PC-3 (cell line): ENCODE measurements at regions not wholly inside any gene's neighbourhood (a gene's known extent, or its start where the extent isn't known, plus 50 kb on each side); places are given as distances from the start of the nearest gene placed in this dataset.

ENCODE experiments used
- ATAC-seq: fragments of 200-7000 bp; cut with Tn5 transposase; 2 replicates; pipeline ENCODE4 v1.9.1; 2020; ENCODE audit warnings: mild to moderate bottlenecking, moderate library complexity
- BruUV-seq: library from RNA; stranded (reverse); fragments of 400-500 nt; replicated peaks from 2 replicates; lab custom pipeline; 2021; lab: Mats Ljungman, UMichigan
- CTCF ChIA-PET: fragments of 300-600 bp; sonication (Branson Sonifier 250); formaldehyde crosslinking; loops from one replicate; lab custom pipeline; 2022; ENCODE audit warnings: antibody characterized with exemption; lab: Charles Lee
- POLR2A ChIA-PET: fragments of 300-600 bp; sonication (Branson Sonifier 250); formaldehyde crosslinking; loops from one replicate; lab custom pipeline; 2022; ENCODE audit warnings: antibody characterized with exemption; ENCODE audit not compliant: unreplicated experiment; lab: Charles Lee
- DNase-seq: peaks from one replicate; pipeline ENCODE4 v3.0.0-alpha.2; 2015
- H2AFZ ChIP-seq: fragments of 300-600 bp; sonication (generic); 2 replicates; pipeline ENCODE4 v1.6.0; 2016; ENCODE audit warnings: antibody characterized with exemption, low read length
- H3F3A ChIP-seq: fragments of 300-600 bp; sonication (generic); one replicate; pipeline ENCODE4 v1.6.0; 2017; ENCODE audit warnings: antibody characterized with exemption, low read length, control low read depth, mild to moderate bottlenecking; ENCODE audit not compliant: unreplicated experiment
- H3K27ac ChIP-seq: fragments of 300-600 bp; sonication (generic); 2 replicates; pipeline ENCODE4 v1.5.1; 2016; ENCODE audit warnings: mild to moderate bottlenecking, low read length
- H3K27me3 ChIP-seq: fragments of 300-600 bp; sonication (generic); 2 replicates; pipeline ENCODE4 v1.6.1; 2016; ENCODE audit warnings: low read length, mixed read lengths
- H3K36me3 ChIP-seq: fragments of 300-600 bp; sonication (generic); 2 replicates; pipeline ENCODE4 v1.6.1; 2016; ENCODE audit warnings: low read depth, mixed run types, low read length, mixed read lengths
- H3K4me1 ChIP-seq: fragments of 300-600 bp; sonication (generic); 2 replicates; pipeline ENCODE4 v1.5.1; 2016; ENCODE audit warnings: low read length; ENCODE audit not compliant: insufficient read depth
- H3K4me2 ChIP-seq: fragments of 300-600 bp; sonication (generic); 2 replicates; pipeline ENCODE4 v1.6.0; 2016; ENCODE audit warnings: low read length
- H3K4me3 ChIP-seq: fragments of 300-600 bp; sonication (generic); 2 replicates; pipeline ENCODE4 v1.5.1; 2016; ENCODE audit warnings: mild to moderate bottlenecking, low read length, mixed read lengths
- H3K79me2 ChIP-seq: fragments of 300-600 bp; sonication (generic); 2 replicates; pipeline ENCODE4 v1.6.1; 2017; ENCODE audit warnings: low read length, mixed read lengths
- H3K9ac ChIP-seq: fragments of 300-600 bp; sonication (generic); 2 replicates; pipeline ENCODE4 v1.6.0; 2016; ENCODE audit warnings: mild to moderate bottlenecking, low read length
- H3K9me2 ChIP-seq: fragments of 300-600 bp; sonication (generic); replicated peaks from 2 replicates; pipeline ENCODE4 v1.6.1; 2016; ENCODE audit warnings: mixed run types, low read length, mixed read lengths
- H3K9me3 ChIP-seq: fragments of 300-600 bp; sonication (generic); 2 replicates; pipeline ENCODE4 v1.6.1; 2016; ENCODE audit warnings: low read length, mixed read lengths
- H4K20me1 ChIP-seq: fragments of 300-600 bp; sonication (generic); 2 replicates; pipeline ENCODE4 v1.6.1; 2016; ENCODE audit warnings: low read length, mixed read lengths
- CTCF ChIP-seq: fragments of 300-600 bp; sonication (generic); conservative IDR thresholded peaks from 2 replicates; pipeline ENCODE4 v1.5.1; 2017; ENCODE audit warnings: antibody characterized with exemption, low read depth, mild to moderate bottlenecking, low read length
- EZH2 ChIP-seq: fragments of 300-600 bp; sonication (generic); IDR thresholded peaks from one replicate; pipeline ENCODE4 v1.6.1; 2017; ENCODE audit warnings: antibody characterized with exemption, mild to moderate bottlenecking, low read length; ENCODE audit not compliant: unreplicated experiment
- EZH2phosphoT487 ChIP-seq: fragments of 300-600 bp; sonication (generic); IDR thresholded peaks from 2 replicates; pipeline ENCODE4 v1.6.1; 2018; ENCODE audit warnings: mild to moderate bottlenecking, antibody characterized with exemption, low read length, borderline replicate concordance
- intact Hi-C: fragments of 100-400 bp; cut with micrococcal nuclease; formaldehyde crosslinking; loops from 2 replicates; pipeline ENCODE4 v1.9.0; 2023

- no peak overlapping the region for H3K4me2 ChIP-seq
- ChIA-PET CTCF (no interaction called here), POLR2A (no interaction called here)
- BruUV-seq: no TSS peak
- no peak overlapping the region for H3K27ac ChIP-seq
- no peaks in the 10 kb centered on the region for H3K79me2 ChIP-seq
- no peak for DNase-seq
- no peaks in the 10 kb centered on the region for H3K36me3 ChIP-seq
- no peaks in the 10 kb centered on the region for H3K27me3 ChIP-seq
- H4K20me1 ChIP-seq: no peaks in the 10 kb centered on the region
- H3K4me3 ChIP-seq: no peak overlapping the region
- no peaks in the 10 kb centered on the region for H3K9me2 ChIP-seq
- no peaks in the 10 kb centered on the region for H3K4me1 ChIP-seq
- TF ChIP-seq EZH2 (no peak), EZH2phosphoT487 (no peak), CTCF (no peak)
- H3K9me3 ChIP-seq: no peaks in the 10 kb centered on the region
- no peaks in the 10 kb centered on the region for H3F3A ChIP-seq
- H3K9ac ChIP-seq: no peak overlapping the region
- ATAC-seq: no peak
- intact Hi-C loops: no loop called here
- no peak overlapping the region for H2AFZ ChIP-seq
Measured at GRCh38 chr2:52054824-52055223, 1022.9 kb upstream of the NRXN1 start.

- peaks cover 10% of the 10 kb centered on the region for H3K4me1 ChIP-seq
- no peaks in the 10 kb centered on the region for H3K9me3 ChIP-seq
- ATAC-seq (no peak), DNase-seq (no peak)
- no peaks in the 10 kb centered on the region for H3K9me2 ChIP-seq
- no peaks in the 10 kb centered on the region for H4K20me1 ChIP-seq
- no peaks in the 10 kb centered on the region for H3F3A ChIP-seq
- POLR2A ChIA-PET: no interaction called here
- H3K9ac ChIP-seq: no peak overlapping the region
- no peak overlapping the region for H2AFZ ChIP-seq
- H3K36me3 ChIP-seq: no peaks in the 10 kb centered on the region
- intact Hi-C loops: no loop called here
- no peaks in the 10 kb centered on the region for H3K27me3 ChIP-seq
- no peak overlapping the region for H3K27ac ChIP-seq
- TF ChIP-seq EZH2phosphoT487 (no peak), EZH2 (no peak), CTCF (no peak)
- no peaks in the 10 kb centered on the region for H3K79me2 ChIP-seq
- CTCF ChIA-PET: no interaction called here
- no peak overlapping the region for H3K4me2 ChIP-seq
- H3K4me3 ChIP-seq: no peak overlapping the region
- no TSS peak for BruUV-seq
Measured at GRCh38 chr2:52036853-52037252, 1004.9 kb upstream of the NRXN1 start.

GRCh38 chr2:52036024-52036423 lies 1004.1 kb upstream of the NRXN1 start:
- ATAC-seq: peak; percentile 65
- H3K9ac ChIP-seq: no peak overlapping the region
- peaks cover 10% of the 10 kb centered on the region for H3K4me1 ChIP-seq
- no peaks in the 10 kb centered on the region for H4K20me1 ChIP-seq
- no peaks in the 10 kb centered on the region for H3K79me2 ChIP-seq
- no peaks in the 10 kb centered on the region for H3F3A ChIP-seq
- ChIA-PET POLR2A (interaction anchor here (0.7 kb wide), 1 partner anchor 276 kb away, joined by 4 read pairs; no protein-coding TSS in a partner anchor), CTCF (no interaction called here)
- H3K27me3 ChIP-seq: no peaks in the 10 kb centered on the region
- H3K27ac ChIP-seq: no peak overlapping the region; the same call in 1 of the 2 replicates
- no peak for TF ChIP-seq CTCF
- no peak for TF ChIP-seq EZH2
- no peak for TF ChIP-seq EZH2phosphoT487
- no peaks in the 10 kb centered on the region for H3K9me3 ChIP-seq
- BruUV-seq: no TSS peak
- DNase-seq: peak; percentile 66
- H3K9me2 ChIP-seq: no peaks in the 10 kb centered on the region
- H3K4me2 ChIP-seq: no peak overlapping the region
- no peak overlapping the region for H2AFZ ChIP-seq
- H3K36me3 ChIP-seq: no peaks in the 10 kb centered on the region
- no peak overlapping the region for H3K4me3 ChIP-seq
- intact Hi-C loops: no loop called here
